Effector CD8-positive, alpha-beta T cell (primary cell): ENCODE measurements at regions not wholly inside any gene's neighbourhood (a gene's known extent, or its start where the extent isn't known, plus 50 kb on each side); places are given as distances from the start of the nearest gene placed in this dataset.

Experiments used
- DNase-seq: peaks from one replicate; lab custom pipeline; 2025; lab: John Stamatoyannopoulos, UW

GRCh38 chr3:40701016-40701588, 176.3 kb downstream of the ZNF621 start:
- no peak for DNase-seq

- no peak for DNase-seq
These were observed 179.5 kb downstream of the ZNF621 start for GRCh38 chr3:40704224-40704623.

GRCh38 chr3:40705663-40706062, 180.9 kb downstream of the ZNF621 start:
- DNase-seq, result no peak

- no peak for DNase-seq
These were observed 188.5 kb downstream of the ZNF621 start for GRCh38 chr3:40713306-40713705.

- DNase-seq, result no peak
These were observed 189.0 kb downstream of the ZNF621 start for GRCh38 chr3:40713795-40714194.

- no peak for DNase-seq
These were observed 190.1 kb downstream of the ZNF621 start for GRCh38 chr3:40714771-40715345.

- no peak for DNase-seq
These were observed 190.8 kb downstream of the ZNF621 start for GRCh38 chr3:40715551-40715950.

- DNase-seq, result no peak
These were observed 192.7 kb downstream of the ZNF621 start for GRCh38 chr3:40717471-40717870.

GRCh38 chr3:40718209-40718608, 193.4 kb downstream of the ZNF621 start:
- DNase-seq, result no peak

GRCh38 chr3:40718681-40719080, 193.9 kb downstream of the ZNF621 start:
- no peak for DNase-seq

- DNase-seq, result no peak
These were observed 195.0 kb downstream of the ZNF621 start for GRCh38 chr3:40719660-40720287.

GRCh38 chr3:40720341-40720740, 195.6 kb downstream of the ZNF621 start:
- DNase-seq, result no peak

GRCh38 chr3:40720863-40721262, 196.1 kb downstream of the ZNF621 start:
- no peak for DNase-seq

- DNase-seq, result no peak
These were observed 198.4 kb downstream of the ZNF621 start for GRCh38 chr3:40723083-40723660.

GRCh38 chr3:40725031-40725430, 200.3 kb downstream of the ZNF621 start:
- no peak for DNase-seq

- DNase-seq, result no peak
These were observed 206.7 kb downstream of the ZNF621 start for GRCh38 chr3:40731445-40731844.

- no peak for DNase-seq
These were observed 212.2 kb downstream of the ZNF621 start for GRCh38 chr3:40736943-40737342.

- DNase-seq, result no peak
These were observed 212.6 kb downstream of the ZNF621 start for GRCh38 chr3:40737343-40737742.

- DNase-seq, result no peak
These were observed 215.2 kb downstream of the ZNF621 start for GRCh38 chr3:40739971-40740370.

GRCh38 chr3:40741729-40742128, 217.0 kb downstream of the ZNF621 start:
- no peak for DNase-seq

GRCh38 chr3:40745381-40746106, 220.8 kb downstream of the ZNF621 start:
- DNase-seq, result no peak

- DNase-seq, result no peak
These were observed 226.9 kb downstream of the ZNF621 start for GRCh38 chr3:40751666-40752065.

GRCh38 chr3:40752492-40752891, 227.7 kb downstream of the ZNF621 start:
- no peak for DNase-seq
